Peyer's patch (tissue), 4 donors: ENCODE measurements at regions not wholly inside any gene's neighbourhood (a gene's known extent, or its start where the extent isn't known, plus 50 kb on each side); places are given as distances from the start of the nearest gene placed in this dataset.

Experiments
- CTCF ChIP-seq, 6 experiments: fragments of 450-650 bp in 4 of 6; fragments of 200-600 bp in 2 of 6; sonication (generic) in 1 of 6; IDR thresholded peaks; one replicate each; pipeline ENCODE4 v1.5.1; 2017 to 2019; ENCODE audit warnings: antibody characterized with exemption in 6 of 6, mild to moderate bottlenecking in 3 of 6, moderate library complexity in 1 of 6
- POLR2A ChIP-seq, 2 donors: fragments of 450-650 bp; IDR thresholded peaks; one replicate each; pipeline ENCODE4 v1.5.1; 2017; ENCODE audit warnings: antibody characterized with exemption in 2 of 2, mild to moderate bottlenecking in 2 of 2, moderate library complexity in 2 of 2

- TF ChIP-seq POLR2A (IDR thresholded peaks at IDR 0.05) (no peak), CTCF (IDR thresholded peaks at IDR 0.05) (no peak)
These were observed 326.3 kb downstream of the ETS1 start for GRCh38 chr11:128261011-128261421.
